Activated CD4-positive, CD25-positive, alpha-beta regulatory T cell (primary cell): ENCODE measurements at regions not wholly inside any gene's neighbourhood (a gene's known extent, or its start where the extent isn't known, plus 50 kb on each side); places are given as distances from the start of the nearest gene placed in this dataset.

Experiments
- DNase-seq, 4 experiments: peaks; one replicate each; lab custom pipeline; 2025; lab: John Stamatoyannopoulos, UW

- no peak for DNase-seq
These were observed 370.2 kb downstream of the GATA3 start for GRCh38 chr10:8424555-8425211.

GRCh38 chr10:8428654-8429053, 374.2 kb downstream of the GATA3 start:
- no peak for DNase-seq

- DNase-seq = no peak
These were observed 375.8 kb downstream of the GATA3 start for GRCh38 chr10:8430321-8430720.

GRCh38 chr10:8431511-8431910, 377.0 kb downstream of the GATA3 start:
- no peak for DNase-seq

- no peak for DNase-seq
These were observed 380.9 kb downstream of the GATA3 start for GRCh38 chr10:8435186-8436055.

GRCh38 chr10:8437896-8438295, 383.4 kb downstream of the GATA3 start:
- DNase-seq = no peak

GRCh38 chr10:8438603-8439002, 384.1 kb downstream of the GATA3 start:
- no peak for DNase-seq

- DNase-seq = no peak
These were observed 384.6 kb downstream of the GATA3 start for GRCh38 chr10:8439040-8439439.

GRCh38 chr10:8444630-8445029, 390.1 kb downstream of the GATA3 start:
- no peak for DNase-seq

GRCh38 chr10:8445353-8445752, 390.9 kb downstream of the GATA3 start:
- DNase-seq = no peak

GRCh38 chr10:8449909-8450308, 395.4 kb downstream of the GATA3 start:
- no peak for DNase-seq

GRCh38 chr10:8453587-8453986, 399.1 kb downstream of the GATA3 start:
- DNase-seq = no peak

GRCh38 chr10:8454357-8454756, 399.9 kb downstream of the GATA3 start:
- no peak for DNase-seq

GRCh38 chr10:8455181-8455580, 400.7 kb downstream of the GATA3 start:
- no peak for DNase-seq

GRCh38 chr10:8456386-8456785, 401.9 kb downstream of the GATA3 start:
- DNase-seq = no peak

GRCh38 chr10:8460626-8461025, 406.1 kb downstream of the GATA3 start:
- DNase-seq = no peak

GRCh38 chr10:8462565-8462964, 408.1 kb downstream of the GATA3 start:
- no peak for DNase-seq

GRCh38 chr10:8463853-8464252, 409.4 kb downstream of the GATA3 start:
- no peak for DNase-seq

GRCh38 chr10:8468477-8468876, 414.0 kb downstream of the GATA3 start:
- no peak for DNase-seq

GRCh38 chr10:8473205-8473604, 418.7 kb downstream of the GATA3 start:
- no peak for DNase-seq

GRCh38 chr10:8477300-8477699, 422.8 kb downstream of the GATA3 start:
- no peak for DNase-seq

GRCh38 chr10:8481718-8482504, 427.4 kb downstream of the GATA3 start:
- no peak for DNase-seq

GRCh38 chr10:8485032-8485431, 430.5 kb downstream of the GATA3 start:
- DNase-seq = no peak
